Nephron progenitor cell (in vitro differentiated cells): ENCODE measurements at regions not wholly inside any gene's neighbourhood (a gene's known extent, or its start where the extent isn't known, plus 50 kb on each side); places are given as distances from the start of the nearest gene placed in this dataset.
A peak's percentile ranks its signal among the peaks of the same experiment; 100 is the strongest.

Source experiments
- DNase-seq: peaks from one replicate; pipeline ENCODE4 v3.0.0; 2021
- H3K27ac Mint-ChIP-seq: 2 replicates; pipeline ENCODE4 v1.8.0; 2021; ENCODE audit warnings: mild to moderate bottlenecking, moderate library complexity, mixed read lengths
- H3K27me3 Mint-ChIP-seq: 2 replicates; pipeline ENCODE4 v1.8.0; 2021; ENCODE audit warnings: mild to moderate bottlenecking, low read depth, mixed read lengths; ENCODE audit not compliant: poor library complexity
- H3K36me3 Mint-ChIP-seq: 2 replicates; pipeline ENCODE4 v1.8.0; 2021; ENCODE audit warnings: low read depth, mixed read lengths
- H3K4me1 Mint-ChIP-seq: 2 replicates; pipeline ENCODE4 v1.8.0; 2021; ENCODE audit warnings: mixed read lengths
- H3K4me3 Mint-ChIP-seq: 2 replicates; pipeline ENCODE4 v1.8.0; 2021; ENCODE audit warnings: mild to moderate bottlenecking, moderate library complexity, mixed read lengths
- H3K9me3 Mint-ChIP-seq: 2 replicates; pipeline ENCODE4 v1.8.0; 2021; ENCODE audit warnings: mild to moderate bottlenecking, moderate library complexity, mixed read lengths
- CTCF ChIP-seq: fragments of 200-600 bp; sonication (generic); IDR thresholded peaks from 2 replicates; pipeline ENCODE4 v1.5.0; 2021; ENCODE audit warnings: antibody characterized with exemption

DNA sequence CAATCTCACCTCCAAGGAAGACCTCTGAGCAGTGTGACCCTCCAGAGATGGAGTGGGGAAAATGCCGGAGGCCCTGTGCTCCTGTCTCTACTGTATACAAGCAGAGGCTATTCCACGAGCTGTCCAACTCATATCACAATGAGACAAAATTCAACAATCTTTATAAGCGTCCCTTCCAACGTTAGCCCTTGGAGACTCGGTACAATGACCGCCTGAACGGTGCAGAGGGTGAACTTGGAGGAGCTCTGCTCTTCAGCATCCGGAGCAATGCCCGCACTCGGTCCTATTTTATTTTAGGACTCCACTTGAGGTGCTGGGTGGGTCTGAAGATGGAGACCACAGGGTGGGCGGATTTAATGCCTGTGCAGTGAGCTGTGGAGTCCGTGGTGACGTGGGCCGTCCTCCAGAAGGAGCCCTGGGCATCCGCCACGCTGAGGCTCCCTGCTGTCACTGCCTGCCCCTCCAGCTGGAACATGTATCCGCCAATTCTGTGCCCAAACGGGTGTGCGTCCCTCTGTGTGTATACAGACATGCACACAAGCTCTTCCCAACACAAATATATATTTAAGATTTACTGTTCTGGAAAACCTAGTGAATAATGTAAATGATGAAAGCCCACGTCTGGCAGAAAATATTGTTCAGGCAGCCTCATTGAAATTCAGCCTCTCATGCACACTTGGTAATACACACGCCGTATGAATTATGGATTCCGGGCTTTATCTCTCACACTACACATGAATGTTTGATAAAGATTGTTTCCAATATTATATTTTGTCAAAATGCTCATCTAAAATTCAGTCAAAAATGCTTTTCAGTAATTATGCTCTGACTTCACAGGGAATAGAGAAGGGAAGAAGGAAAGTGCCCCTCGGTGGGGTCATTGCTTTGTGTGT lies 239.9 kb upstream of the ZMIZ1 start:
- no peak for TF ChIP-seq CTCF
- Mint-ChIP-seq H3K27me3 (peaks cover 5% of the 10 kb centered on the region), H3K27ac (no peak overlapping the region), H3K4me3 (no peak overlapping the region), H3K4me1 (peaks cover 27% of the 10 kb centered on the region), H3K9me3 (peaks cover 19% of the 10 kb centered on the region), H3K36me3 (peaks cover 4% of the 10 kb centered on the region)
- DNase-seq: no peak

DNA sequence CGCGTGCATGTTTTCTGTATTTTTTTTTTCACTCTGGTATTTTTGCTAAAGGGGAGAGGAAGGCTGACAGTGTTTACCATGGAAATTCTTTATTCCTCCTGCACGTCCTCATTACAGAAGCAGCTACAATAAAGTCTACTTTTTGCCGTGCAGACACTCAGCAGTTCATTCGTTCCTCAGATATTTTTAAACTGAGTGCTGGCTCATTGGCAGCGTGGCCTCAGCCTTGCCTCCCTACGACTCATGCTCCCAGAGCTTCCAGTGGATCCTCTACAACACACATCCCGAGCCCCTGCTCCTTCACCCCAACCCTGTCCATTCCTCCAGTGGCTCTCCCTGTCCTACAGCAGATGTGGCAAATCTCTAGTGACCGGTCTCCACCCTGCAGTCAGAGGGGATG lies 239.2 kb upstream of the ZMIZ1 start:
- peaks cover 4% of the 10 kb centered on the region for H3K36me3 Mint-ChIP-seq
- no peak overlapping the region for H3K27ac Mint-ChIP-seq
- peaks cover 25% of the 10 kb centered on the region for H3K9me3 Mint-ChIP-seq
- H3K27me3 Mint-ChIP-seq: peaks cover 5% of the 10 kb centered on the region
- H3K4me3 Mint-ChIP-seq: no peak overlapping the region
- DNase-seq: no peak
- no peak for TF ChIP-seq CTCF
- H3K4me1 Mint-ChIP-seq: peaks cover 27% of the 10 kb centered on the region

- no peak overlapping the region for H3K4me3 Mint-ChIP-seq
- peaks cover 10% of the 10 kb centered on the region for H3K27me3 Mint-ChIP-seq
- no peak for DNase-seq
- no peak for TF ChIP-seq CTCF
- peaks cover 27% of the 10 kb centered on the region for H3K4me1 Mint-ChIP-seq
- peaks cover 4% of the 10 kb centered on the region for H3K36me3 Mint-ChIP-seq
- H3K27ac Mint-ChIP-seq: no peak overlapping the region
- H3K9me3 Mint-ChIP-seq: peaks cover 29% of the 10 kb centered on the region
Measured at GRCh38 chr10:78830062-78830975, 238.4 kb upstream of the ZMIZ1 start.

- H3K9me3 Mint-ChIP-seq: peaks cover 29% of the 10 kb centered on the region
- H3K36me3 Mint-ChIP-seq: peaks cover 4% of the 10 kb centered on the region
- peaks cover 27% of the 10 kb centered on the region for H3K4me1 Mint-ChIP-seq
- no peak for TF ChIP-seq CTCF
- peaks cover 10% of the 10 kb centered on the region for H3K27me3 Mint-ChIP-seq
- no peak for DNase-seq
- no peak overlapping the region for H3K4me3 Mint-ChIP-seq
- H3K27ac Mint-ChIP-seq: peak overlapping the region; percentile 12
Measured at GRCh38 chr10:78830976-78831375, 237.8 kb upstream of the ZMIZ1 start.

GRCh38 chr10:78831461-78831860 lies 237.3 kb upstream of the ZMIZ1 start:
- Mint-ChIP-seq H3K4me1 (peaks cover 27% of the 10 kb centered on the region), H3K27me3 (peaks cover 10% of the 10 kb centered on the region), H3K4me3 (no peak overlapping the region), H3K9me3 (peaks cover 29% of the 10 kb centered on the region), H3K27ac (no peak overlapping the region), H3K36me3 (peaks cover 4% of the 10 kb centered on the region)
- no peak for TF ChIP-seq CTCF
- DNase-seq: no peak
